HG02973 (cell line): ENCODE measurements at regions not wholly inside any gene's neighbourhood (a gene's known extent, or its start where the extent isn't known, plus 50 kb on each side); places are given as distances from the start of the nearest gene placed in this dataset.
"Not testable (repeated sequence)": the region's sequence is repeated elsewhere in the genome, so short reads cannot be mapped to it uniquely, and the experiment has no call there.

ENCODE experiments used
- ATAC-seq: cut with Tn5 transposase; IDR thresholded peaks from one replicate; pipeline ENCODE4 v1.9.1; 2021; ENCODE audit warnings: moderate library complexity; ENCODE audit not compliant: unreplicated experiment

- ATAC-seq = no peak
Observed at GRCh38 chr4:60718874-60719273, 481.3 kb upstream of the ADGRL3 start.

- no peak for ATAC-seq
Observed at GRCh38 chr4:60721685-60722084, 478.4 kb upstream of the ADGRL3 start.

GRCh38 chr4:60723796-60724195 is 476.3 kb upstream of the ADGRL3 start:
- ATAC-seq = no peak

DNA sequence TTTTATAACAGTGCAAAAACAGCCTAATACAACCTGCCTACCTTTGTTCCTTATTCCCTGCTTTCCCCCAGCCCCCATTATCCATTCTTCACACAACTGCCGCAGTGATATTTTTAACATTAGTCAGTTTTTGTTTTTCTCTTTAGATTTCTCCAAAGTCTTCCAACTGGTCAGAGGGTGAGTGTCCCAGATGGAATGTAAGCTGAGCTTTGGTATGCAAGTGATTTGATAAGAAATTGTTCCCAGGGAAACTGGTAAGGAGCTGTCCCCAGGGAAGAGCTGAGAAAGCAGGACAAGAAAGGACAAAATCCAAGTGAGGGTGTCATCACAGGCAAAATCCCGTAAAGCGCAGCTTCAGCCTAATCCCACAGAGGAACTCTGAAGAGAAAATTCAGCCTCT is 475.5 kb upstream of the ADGRL3 start:
- ATAC-seq = no peak

DNA sequence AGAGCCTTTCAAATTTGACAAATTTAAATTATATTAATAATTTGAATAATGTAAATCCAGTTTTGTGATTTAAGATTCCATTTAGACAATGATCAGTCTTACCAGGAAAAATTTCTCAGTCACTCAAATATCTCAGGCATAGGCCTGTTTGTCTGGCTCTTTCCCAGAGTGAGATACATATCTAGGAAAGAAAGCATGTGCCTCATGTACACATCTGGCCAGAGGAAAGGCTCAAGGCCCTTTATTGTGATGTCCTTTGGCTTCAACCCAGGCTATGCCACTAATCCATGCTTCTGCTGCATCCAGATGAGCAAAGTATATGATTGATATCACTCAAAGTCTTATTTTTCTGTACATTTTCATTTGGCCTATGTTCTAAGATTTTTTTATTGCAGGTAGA is 473.3 kb upstream of the ADGRL3 start:
- ATAC-seq = no peak

- ATAC-seq = no peak
Observed at GRCh38 chr4:60729194-60729593, 470.9 kb upstream of the ADGRL3 start.

GRCh38 chr4:60729764-60730163 is 470.4 kb upstream of the ADGRL3 start:
- ATAC-seq = not testable (repeated sequence)

DNA sequence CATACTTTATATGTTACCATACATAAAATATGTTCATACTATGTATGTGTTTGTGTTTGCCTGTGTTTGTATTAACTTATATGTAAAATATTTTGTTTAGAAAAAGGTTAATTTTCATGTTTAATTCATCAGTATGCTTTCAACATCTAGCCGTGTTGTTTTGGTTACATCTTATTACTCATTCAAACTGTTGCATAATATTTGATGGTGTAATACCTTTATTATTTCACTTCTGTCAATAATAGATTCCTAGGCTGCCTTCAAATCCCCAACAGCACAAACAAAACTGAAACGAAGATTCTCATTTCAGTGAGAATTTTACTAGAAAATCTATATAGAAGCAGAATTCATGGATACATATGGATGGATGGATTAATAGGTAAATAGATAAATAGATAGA is 462.3 kb upstream of the ADGRL3 start:
- ATAC-seq = no peak

DNA sequence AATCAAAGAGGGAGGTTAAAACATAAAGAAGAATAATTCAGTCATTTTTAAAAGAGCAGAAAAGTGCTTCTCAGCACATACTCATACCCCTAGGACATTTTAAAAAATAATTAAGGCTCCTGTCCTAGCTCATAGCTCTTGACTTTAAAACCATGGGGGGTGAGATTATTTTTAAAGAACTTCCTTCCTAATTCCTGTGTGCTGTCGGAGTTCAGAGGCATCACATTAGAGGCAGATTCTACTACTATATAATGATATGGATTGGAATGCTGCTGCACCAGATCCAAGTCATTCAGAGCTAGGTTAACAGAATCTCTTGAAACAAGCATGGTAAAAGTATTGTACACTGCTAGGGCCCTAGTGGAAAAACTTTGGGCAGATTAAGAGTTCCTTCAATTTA is 456.5 kb upstream of the ADGRL3 start:
- no peak for ATAC-seq

GRCh38 chr4:60744767-60745166 is 455.4 kb upstream of the ADGRL3 start:
- no peak for ATAC-seq

DNA sequence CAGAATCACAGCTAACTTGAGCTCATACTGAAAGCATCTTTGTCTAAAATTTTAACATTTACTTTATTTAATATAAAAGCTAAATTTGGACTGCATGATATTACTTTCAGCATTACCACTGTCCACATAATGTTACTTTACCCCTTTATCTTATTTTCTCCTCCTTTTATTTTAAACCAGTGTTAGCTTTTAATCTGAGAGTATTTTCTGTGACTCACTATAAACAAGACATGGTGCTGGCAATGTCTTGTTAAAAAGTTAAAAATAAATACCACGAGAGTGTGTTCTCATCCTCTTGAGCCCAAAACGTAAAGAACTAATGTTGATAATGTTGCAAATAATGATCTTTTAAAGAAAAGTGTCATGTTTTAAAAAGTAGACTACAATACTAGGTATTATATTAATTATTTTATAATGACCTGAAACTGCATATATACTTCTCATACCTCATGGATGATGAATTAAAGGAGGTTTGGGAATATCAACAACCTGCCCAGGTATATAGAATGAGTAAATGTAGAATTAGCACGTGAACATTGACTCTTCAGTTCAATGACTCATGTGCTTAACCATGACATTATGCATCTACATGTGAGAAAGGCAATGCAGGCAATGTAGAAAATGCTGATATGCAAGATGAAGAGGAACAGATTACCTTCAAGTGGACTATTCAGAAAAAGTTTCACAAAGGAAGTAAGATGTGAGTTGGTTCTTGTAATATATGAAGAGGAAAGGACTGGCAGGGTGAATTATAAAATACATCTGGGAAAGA is 454.1 kb upstream of the ADGRL3 start:
- ATAC-seq = no peak

DNA sequence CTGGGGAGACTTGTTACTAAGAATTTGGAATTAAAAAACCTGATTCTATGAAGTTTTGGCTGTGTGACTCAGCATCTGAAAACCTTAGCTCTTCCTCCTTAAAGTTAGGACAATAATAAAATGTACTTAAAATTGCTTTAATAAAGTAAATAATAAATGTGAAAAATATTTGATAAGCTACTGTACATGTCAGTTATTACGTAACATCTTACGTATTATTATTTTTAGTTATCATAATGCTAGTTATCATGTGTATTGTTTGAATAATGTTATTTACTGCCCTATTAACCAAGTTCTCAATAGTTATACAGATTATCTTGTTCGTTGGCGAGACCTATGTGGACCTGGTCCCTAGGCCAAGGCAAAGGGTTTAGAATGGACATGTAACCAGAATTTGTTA is 449.2 kb upstream of the ADGRL3 start:
- no peak for ATAC-seq

- no peak for ATAC-seq
Observed at GRCh38 chr4:60757986-60758680, 442.0 kb upstream of the ADGRL3 start.

GRCh38 chr4:60759518-60760245 is 440.4 kb upstream of the ADGRL3 start:
- no peak for ATAC-seq

DNA sequence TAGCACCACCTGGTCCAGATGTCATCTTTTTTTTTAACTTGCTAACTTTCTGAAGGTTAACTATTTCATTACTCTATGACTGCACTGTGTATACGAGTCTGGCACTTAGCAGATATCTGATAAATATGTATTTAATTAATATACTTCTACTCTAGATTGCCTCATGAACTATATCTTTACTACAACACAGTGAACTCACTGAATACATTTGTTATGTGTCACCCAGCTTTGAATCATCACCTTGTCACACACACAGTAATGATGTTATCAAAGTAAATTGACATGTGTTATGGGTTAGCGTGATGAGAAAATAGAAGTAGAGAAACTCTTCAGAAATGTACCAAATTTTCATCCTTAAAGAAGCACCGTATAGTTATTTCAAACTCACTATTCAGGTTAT is 419.3 kb upstream of the ADGRL3 start:
- ATAC-seq = no peak

DNA sequence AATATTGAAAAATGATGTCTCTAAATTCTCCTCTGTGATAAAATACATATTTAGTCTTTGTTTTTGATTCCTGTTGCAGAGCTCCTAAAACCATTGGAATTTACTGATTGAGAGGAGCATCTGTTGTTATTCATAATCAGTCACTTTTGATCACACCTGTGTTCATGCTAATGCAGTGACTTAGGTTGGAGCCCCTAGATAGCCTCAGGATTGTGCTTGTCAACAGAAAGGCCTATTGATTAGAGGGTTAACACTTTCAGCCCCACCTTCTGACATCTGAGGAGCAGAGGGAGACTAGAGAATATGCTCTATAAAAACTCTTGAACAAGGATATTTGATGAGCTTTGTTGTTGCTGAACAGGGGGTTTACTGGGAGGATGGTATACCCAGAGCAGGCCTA is 409.5 kb upstream of the ADGRL3 start:
- no peak for ATAC-seq

- ATAC-seq = no peak
Observed at GRCh38 chr4:60794372-60794771, 405.8 kb upstream of the ADGRL3 start.

GRCh38 chr4:60799214-60799613 is 400.9 kb upstream of the ADGRL3 start:
- no peak for ATAC-seq

GRCh38 chr4:60800701-60801100 is 399.4 kb upstream of the ADGRL3 start:
- no peak for ATAC-seq

GRCh38 chr4:60805500-60806313 is 394.4 kb upstream of the ADGRL3 start:
- ATAC-seq = no peak
